Activated naive CD8-positive, alpha-beta T cell treated with anti-CD3 and anti-CD28 coated beads, Interleukin-2, amount 50 U/mL, for 24 hours (primary cell): ENCODE measurements at regions not wholly inside any gene's neighbourhood (a gene's known extent, or its start where the extent isn't known, plus 50 kb on each side); places are given as distances from the start of the nearest gene placed in this dataset.

Source experiments
- ATAC-seq: fragments of 150-1000 bp; cut with Tn5 transposase; one replicate; pipeline ENCODE4 v1.10.0; 2021
- DNase-seq: peaks from one replicate; pipeline ENCODE4 v3.0.0; 2021
- H3K27ac Mint-ChIP-seq: one replicate; pipeline ENCODE4 v1.8.0; 2021; ENCODE audit warnings: mild to moderate bottlenecking, mixed read lengths
- H3K27me3 Mint-ChIP-seq: one replicate; pipeline ENCODE4 v1.8.0; 2021; ENCODE audit warnings: mixed read lengths
- H3K36me3 Mint-ChIP-seq: one replicate; pipeline ENCODE4 v1.8.0; 2021; ENCODE audit warnings: low read depth, mixed read lengths
- H3K4me1 Mint-ChIP-seq: one replicate; pipeline ENCODE4 v1.8.0; 2021; ENCODE audit warnings: mixed read lengths
- H3K4me3 Mint-ChIP-seq: one replicate; pipeline ENCODE4 v1.8.0; 2021; ENCODE audit warnings: mild to moderate bottlenecking, moderate library complexity, mixed read lengths
- H3K9me3 Mint-ChIP-seq: one replicate; pipeline ENCODE4 v1.8.0; 2021; ENCODE audit warnings: mixed read lengths

- peaks cover 12% of the 10 kb centered on the region for H3K9me3 Mint-ChIP-seq
- DNase-seq (no peak), ATAC-seq (no peak)
- no peaks in the 10 kb centered on the region for H3K36me3 Mint-ChIP-seq
- no peak overlapping the region for H3K4me3 Mint-ChIP-seq
- H3K4me1 Mint-ChIP-seq = no peaks in the 10 kb centered on the region
- H3K27me3 Mint-ChIP-seq = no peaks in the 10 kb centered on the region
- no peak overlapping the region for H3K27ac Mint-ChIP-seq
Measured at GRCh38 chr18:37967261-37967660, 401.7 kb upstream of the CELF4 start.

- peaks cover 8% of the 10 kb centered on the region for H3K9me3 Mint-ChIP-seq
- H3K4me1 Mint-ChIP-seq = no peaks in the 10 kb centered on the region
- ATAC-seq (no peak), DNase-seq (no peak)
- no peak overlapping the region for H3K4me3 Mint-ChIP-seq
- H3K27me3 Mint-ChIP-seq = no peaks in the 10 kb centered on the region
- no peaks in the 10 kb centered on the region for H3K36me3 Mint-ChIP-seq
- no peak overlapping the region for H3K27ac Mint-ChIP-seq
Measured at GRCh38 chr18:37965572-37965970, 400.0 kb upstream of the CELF4 start.

GRCh38 chr18:37964885-37965571 is 399.4 kb upstream of the CELF4 start:
- H3K4me1 Mint-ChIP-seq = no peaks in the 10 kb centered on the region
- peaks cover 8% of the 10 kb centered on the region for H3K9me3 Mint-ChIP-seq
- ATAC-seq = no peak
- H3K27me3 Mint-ChIP-seq = no peaks in the 10 kb centered on the region
- no peaks in the 10 kb centered on the region for H3K36me3 Mint-ChIP-seq
- H3K27ac Mint-ChIP-seq = no peak overlapping the region
- H3K4me3 Mint-ChIP-seq = no peak overlapping the region
- DNase-seq = no peak

GRCh38 chr18:37963837-37964236 is 398.2 kb upstream of the CELF4 start:
- no peaks in the 10 kb centered on the region for H3K27me3 Mint-ChIP-seq
- DNase-seq (no peak), ATAC-seq (no peak)
- no peak overlapping the region for H3K4me3 Mint-ChIP-seq
- no peak overlapping the region for H3K27ac Mint-ChIP-seq
- H3K9me3 Mint-ChIP-seq = peaks cover 8% of the 10 kb centered on the region
- no peaks in the 10 kb centered on the region for H3K36me3 Mint-ChIP-seq
- H3K4me1 Mint-ChIP-seq = no peaks in the 10 kb centered on the region

- no peaks in the 10 kb centered on the region for H3K36me3 Mint-ChIP-seq
- ATAC-seq (no peak), DNase-seq (no peak)
- H3K27ac Mint-ChIP-seq = no peak overlapping the region
- no peaks in the 10 kb centered on the region for H3K4me1 Mint-ChIP-seq
- no peak overlapping the region for H3K4me3 Mint-ChIP-seq
- H3K9me3 Mint-ChIP-seq = peaks cover 8% of the 10 kb centered on the region
- H3K27me3 Mint-ChIP-seq = no peaks in the 10 kb centered on the region
Measured at GRCh38 chr18:37962316-37962966, 396.8 kb upstream of the CELF4 start.

GRCh38 chr18:37958499-37958898 is 392.9 kb upstream of the CELF4 start:
- no peak for ATAC-seq
- Mint-ChIP-seq H3K9me3 (peaks cover 8% of the 10 kb centered on the region), H3K36me3 (no peaks in the 10 kb centered on the region)

GRCh38 chr18:37956902-37957301 is 391.3 kb upstream of the CELF4 start:
- Mint-ChIP-seq H3K27me3 (no peaks in the 10 kb centered on the region), H3K9me3 (no peaks in the 10 kb centered on the region), H3K27ac (no peak overlapping the region), H3K4me1 (no peaks in the 10 kb centered on the region), H3K4me3 (no peak overlapping the region), H3K36me3 (no peaks in the 10 kb centered on the region)
- no peak for ATAC-seq
- DNase-seq = no peak

More at GRCh38 chr18:37958499-37958898, 392.9 kb upstream of the CELF4 start:
- H3K27ac Mint-ChIP-seq = no peak overlapping the region
- H3K4me3 Mint-ChIP-seq = no peak overlapping the region
- H3K4me1 Mint-ChIP-seq = no peaks in the 10 kb centered on the region
- no peak for DNase-seq
- no peaks in the 10 kb centered on the region for H3K27me3 Mint-ChIP-seq

- H3K9me3 Mint-ChIP-seq = no peaks in the 10 kb centered on the region
- H3K4me3 Mint-ChIP-seq = no peak overlapping the region
- no peak for DNase-seq
- no peak for ATAC-seq
- H3K36me3 Mint-ChIP-seq = no peaks in the 10 kb centered on the region
- no peaks in the 10 kb centered on the region for H3K4me1 Mint-ChIP-seq
- H3K27me3 Mint-ChIP-seq = no peaks in the 10 kb centered on the region
- no peak overlapping the region for H3K27ac Mint-ChIP-seq
Measured at GRCh38 chr18:37956020-37956419, 390.4 kb upstream of the CELF4 start.

GRCh38 chr18:37955201-37955600 is 389.6 kb upstream of the CELF4 start:
- Mint-ChIP-seq H3K4me3 (no peak overlapping the region), H3K9me3 (no peaks in the 10 kb centered on the region), H3K36me3 (no peaks in the 10 kb centered on the region), H3K27me3 (no peaks in the 10 kb centered on the region), H3K4me1 (no peaks in the 10 kb centered on the region), H3K27ac (no peak overlapping the region)
- ATAC-seq (no peak), DNase-seq (no peak)

- ATAC-seq = no peak
- no peaks in the 10 kb centered on the region for H3K36me3 Mint-ChIP-seq
- no peaks in the 10 kb centered on the region for H3K4me1 Mint-ChIP-seq
- H3K27ac Mint-ChIP-seq = no peak overlapping the region
- no peaks in the 10 kb centered on the region for H3K9me3 Mint-ChIP-seq
- H3K4me3 Mint-ChIP-seq = no peak overlapping the region
- H3K27me3 Mint-ChIP-seq = no peaks in the 10 kb centered on the region
- no peak for DNase-seq
Measured at GRCh38 chr18:37953876-37954275, 388.3 kb upstream of the CELF4 start.

- Mint-ChIP-seq H3K27me3 (no peaks in the 10 kb centered on the region), H3K36me3 (no peaks in the 10 kb centered on the region), H3K4me1 (no peaks in the 10 kb centered on the region), H3K27ac (no peak overlapping the region), H3K4me3 (no peak overlapping the region), H3K9me3 (peaks cover 3% of the 10 kb centered on the region)
- ATAC-seq (no peak), DNase-seq (no peak)
Measured at GRCh38 chr18:37948471-37948870, 382.9 kb upstream of the CELF4 start.

GRCh38 chr18:37946324-37946723 is 380.7 kb upstream of the CELF4 start:
- H3K36me3 Mint-ChIP-seq = no peaks in the 10 kb centered on the region
- peaks cover 12% of the 10 kb centered on the region for H3K9me3 Mint-ChIP-seq
- no peak overlapping the region for H3K4me3 Mint-ChIP-seq
- ATAC-seq (no peak), DNase-seq (no peak)
- no peaks in the 10 kb centered on the region for H3K4me1 Mint-ChIP-seq
- no peak overlapping the region for H3K27ac Mint-ChIP-seq
- H3K27me3 Mint-ChIP-seq = no peaks in the 10 kb centered on the region

- Mint-ChIP-seq H3K4me3 (no peak overlapping the region), H3K4me1 (no peaks in the 10 kb centered on the region), H3K9me3 (peaks cover 12% of the 10 kb centered on the region), H3K27me3 (no peaks in the 10 kb centered on the region), H3K36me3 (no peaks in the 10 kb centered on the region), H3K27ac (no peak overlapping the region)
- no peak for DNase-seq
- no peak for ATAC-seq
Measured at GRCh38 chr18:37944700-37945270, 379.2 kb upstream of the CELF4 start.

- Mint-ChIP-seq H3K27ac (no peak overlapping the region), H3K4me3 (no peak overlapping the region), H3K27me3 (no peaks in the 10 kb centered on the region), H3K9me3 (peaks cover 4% of the 10 kb centered on the region), H3K4me1 (no peaks in the 10 kb centered on the region), H3K36me3 (no peaks in the 10 kb centered on the region)
- DNase-seq (no peak), ATAC-seq (no peak)
Measured at GRCh38 chr18:37937287-37937686, 371.7 kb upstream of the CELF4 start.

- H3K4me1 Mint-ChIP-seq = no peaks in the 10 kb centered on the region
- H3K36me3 Mint-ChIP-seq = no peaks in the 10 kb centered on the region
- DNase-seq = no peak
- no peaks in the 10 kb centered on the region for H3K27me3 Mint-ChIP-seq
- H3K9me3 Mint-ChIP-seq = peaks cover 9% of the 10 kb centered on the region
- no peak overlapping the region for H3K4me3 Mint-ChIP-seq
- no peak for ATAC-seq
- H3K27ac Mint-ChIP-seq = no peak overlapping the region
Measured at GRCh38 chr18:37935086-37935485, 369.5 kb upstream of the CELF4 start.
